CD14-positive monocyte (primary cell): ENCODE measurements at regions not wholly inside any gene's neighbourhood (a gene's known extent, or its start where the extent isn't known, plus 50 kb on each side); places are given as distances from the start of the nearest gene placed in this dataset.

Experiments
- DNase-seq, 3 donors: peaks; one replicate each; pipeline ENCODE4 v3.0.0-alpha.2; 2011 to 2022
- H2AFZ ChIP-seq: 2 replicates; pipeline ENCODE4 v1.6.0; 2012; ENCODE audit warnings: mild to moderate bottlenecking, low read depth, low read length, inconsistent platforms; ENCODE audit not compliant: insufficient read depth, poor library complexity, severe bottlenecking
- H3K27ac ChIP-seq, 2 donors: 1 replicate in 1 of 2; 2 replicates in 1 of 2; pipeline ENCODE4 v1.5.1; 2012 to 2013; ENCODE audit warnings: low read length in 2 of 2, control low read depth in 1 of 2, inconsistent platforms in 1 of 2, low read depth in 1 of 2, mild to moderate bottlenecking in 1 of 2
- H3K27me3 ChIP-seq, 2 donors: one replicate each; pipeline versions ENCODE4 v1.6.0 to v1.6.1; 2011 to 2013; ENCODE audit warnings: low read length in 2 of 2; ENCODE audit not compliant: control insufficient read depth in 2 of 2, insufficient read depth in 2 of 2
- H3K36me3 ChIP-seq, 2 donors: replicated peaks in 1 of 2; 1 replicate in 1 of 2; 2 replicates in 1 of 2; pipeline versions ENCODE4 v1.5.1 to v1.6.1; 2012 to 2013; ENCODE audit warnings: low read length in 2 of 2, control low read depth in 1 of 2, inconsistent platforms in 1 of 2, mild to moderate bottlenecking in 1 of 2; ENCODE audit not compliant: insufficient read depth in 2 of 2, control insufficient read depth in 1 of 2
- H3K4me1 ChIP-seq, 2 donors: 1 replicate in 1 of 2; 2 replicates in 1 of 2; pipeline versions ENCODE4 v1.5.1 to v1.6.1; 2012 to 2013; ENCODE audit warnings: low read length in 2 of 2, control low read depth in 1 of 2, inconsistent platforms in 1 of 2, mild to moderate bottlenecking in 1 of 2, moderate library complexity in 1 of 2; ENCODE audit not compliant: insufficient read depth in 2 of 2, control insufficient read depth in 1 of 2
- H3K4me2 ChIP-seq: replicated peaks from 2 replicates; pipeline ENCODE3; 2012; ENCODE audit warnings: low read length, moderate library complexity, mild to moderate bottlenecking; ENCODE audit not compliant: poor library complexity, severe bottlenecking; ENCODE audit errors: extremely low read depth
- H3K4me3 ChIP-seq, 3 experiments: fragments of 200-600 bp in 1 of 3; sonication (generic) in 1 of 3; replicated peaks in 1 of 3; 1 replicate in 2 of 3; 2 replicates in 1 of 3; pipeline ENCODE4 v1.5.1; 2011 to 2013; ENCODE audit warnings: low read length in 3 of 3, mild to moderate bottlenecking in 3 of 3, control low read depth in 2 of 3, low read depth in 2 of 3, inconsistent platforms in 1 of 3, moderate library complexity in 1 of 3
- H3K79me2 ChIP-seq: 2 replicates; pipeline ENCODE4 v1.6.0; 2012; ENCODE audit warnings: mild to moderate bottlenecking, control low read depth, inconsistent platforms, low read length, moderate library complexity; ENCODE audit not compliant: insufficient read depth
- H3K9ac ChIP-seq: 2 replicates; pipeline ENCODE4 v1.6.0; 2017; ENCODE audit warnings: low read length, mild to moderate bottlenecking; ENCODE audit not compliant: insufficient read depth, poor library complexity, severe bottlenecking
- H3K9me3 ChIP-seq, 2 donors: replicated peaks in 1 of 2; 1 replicate in 1 of 2; 2 replicates in 1 of 2; pipeline versions ENCODE4 v1.5.1 to v1.6.1; 2012 to 2013; ENCODE audit warnings: low read length in 2 of 2, control low read depth in 1 of 2; ENCODE audit not compliant: control insufficient read depth in 1 of 2, insufficient read depth in 1 of 2
- H4K20me1 ChIP-seq: 2 replicates; pipeline ENCODE4 v1.6.0; 2012; ENCODE audit warnings: mild to moderate bottlenecking, low read length, control low read depth, moderate library complexity; ENCODE audit not compliant: insufficient read depth
- H3K27ac Mint-ChIP-seq, 7 donors: one replicate each; pipeline ENCODE4 v1.8.0; 2020; ENCODE audit warnings: mild to moderate bottlenecking in 7 of 7, mixed read lengths in 7 of 7, moderate library complexity in 6 of 7, inconsistent platforms in 2 of 7
- H3K27me3 Mint-ChIP-seq, 3 donors: one replicate each; pipeline ENCODE4 v1.8.0; 2021 to 2022; ENCODE audit warnings: low read depth in 3 of 3, mild to moderate bottlenecking in 3 of 3, mixed read lengths in 3 of 3, moderate library complexity in 3 of 3, inconsistent platforms in 1 of 3
- H3K36me3 Mint-ChIP-seq, 2 donors: one replicate each; pipeline ENCODE4 v1.8.0; 2020; ENCODE audit warnings: mixed read lengths in 2 of 2, inconsistent platforms in 1 of 2, mild to moderate bottlenecking in 1 of 2
- H3K4me1 Mint-ChIP-seq: one replicate; pipeline ENCODE4 v1.8.0; 2020; ENCODE audit warnings: mild to moderate bottlenecking, mixed read lengths
- H3K4me3 Mint-ChIP-seq, 2 donors: one replicate each; pipeline ENCODE4 v1.8.0; 2020; ENCODE audit warnings: mild to moderate bottlenecking in 2 of 2, mixed read lengths in 2 of 2, moderate library complexity in 1 of 2
- H3K9me3 Mint-ChIP-seq, 7 donors: one replicate each; pipeline ENCODE4 v1.8.0; 2020 to 2022; ENCODE audit warnings: mixed read lengths in 7 of 7, mild to moderate bottlenecking in 6 of 7, moderate library complexity in 6 of 7, inconsistent platforms in 2 of 7
- CTCF ChIP-seq: fragments of 200-600 bp; IDR thresholded peaks from one replicate; pipeline ENCODE4 v1.8.0; 2022; ENCODE audit warnings: antibody characterized with exemption, mild to moderate bottlenecking
- WGBS: methylation state at CpG from one replicate; pipeline ENCODE4 v1.1.5; 2013; ENCODE audit warnings: missing lambda C conversion rate; ENCODE audit not compliant: insufficient coverage; 5-methylcytosine and 5-hydroxymethylcytosine counted together
- intact Hi-C, 2 donors: fragments of 100-400 bp; cut with micrococcal nuclease; formaldehyde crosslinking; loops; one replicate each; pipeline versions ENCODE4 v1.15.0 to v1.15.1; 2023

DNA sequence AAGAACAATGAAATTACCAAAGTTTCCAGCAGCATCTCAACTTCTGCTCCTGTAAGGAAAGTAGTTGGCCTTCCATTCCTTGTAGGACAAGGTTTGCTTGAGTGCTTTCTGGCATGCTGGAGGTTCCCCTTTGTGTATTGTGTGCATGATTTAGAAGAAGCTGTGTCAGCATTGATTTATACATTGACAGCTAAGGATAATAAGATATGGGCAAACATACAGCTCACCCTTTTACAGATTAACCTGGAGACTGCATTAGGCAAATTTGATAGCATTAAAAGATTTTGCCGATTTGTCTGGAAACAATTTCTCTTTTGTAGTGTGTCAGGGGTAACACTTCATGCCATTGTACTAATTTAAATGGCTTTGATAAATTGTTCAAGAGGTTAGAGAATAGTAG lies 221.8 kb upstream of the PACRGL start:
- H3K9ac ChIP-seq = no peak overlapping the region
- H3K27ac ChIP-seq = no peak overlapping the region
- intact Hi-C loops = no loop called here
- H2AFZ ChIP-seq = no peak overlapping the region
- Mint-ChIP-seq H3K27me3 (no peaks in the 10 kb centered on the region), H3K4me3 (no peak overlapping the region), H3K4me1 (no peaks in the 10 kb centered on the region), H3K9me3 (no peaks in the 10 kb centered on the region), H3K27ac (no peak overlapping the region), H3K36me3 (no peaks in the 10 kb centered on the region)
- no peak overlapping the region for H3K4me2 ChIP-seq
- no peaks in the 10 kb centered on the region for H3K79me2 ChIP-seq
- no peaks in the 10 kb centered on the region for H3K9me3 ChIP-seq
- no peaks in the 10 kb centered on the region for H3K36me3 ChIP-seq
- H4K20me1 ChIP-seq = no peaks in the 10 kb centered on the region
- TF ChIP-seq CTCF = no peak
- no peak for DNase-seq
- no peaks in the 10 kb centered on the region for H3K4me1 ChIP-seq
- H3K27me3 ChIP-seq = no peaks in the 10 kb centered on the region
- no peak overlapping the region for H3K4me3 ChIP-seq
- no CpG with 5 or more reads among the region's 1 CpG for WGBS

GRCh38 chr4:20480165-20480947 lies 219.9 kb upstream of the PACRGL start:
- WGBS = 100% methylated on average over 1 of the region's 7 CpGs
- intact Hi-C loops = no loop called here
- H3K4me3 Mint-ChIP-seq = no peak overlapping the region
- Histone ChIP-seq H3K4me3 (no peak overlapping the region), H4K20me1 (no peaks in the 10 kb centered on the region), H3K9me3 (no peaks in the 10 kb centered on the region), H3K9ac (no peak overlapping the region), H3K36me3 (no peaks in the 10 kb centered on the region), H3K79me2 (no peaks in the 10 kb centered on the region), H3K27ac (no peak overlapping the region), H3K27me3 (no peaks in the 10 kb centered on the region), H3K4me1 (no peaks in the 10 kb centered on the region), H2AFZ (no peak overlapping the region), H3K4me2 (no peak overlapping the region)
- no peaks in the 10 kb centered on the region for H3K4me1 Mint-ChIP-seq
- no peak overlapping the region for H3K27ac Mint-ChIP-seq
- no peak for TF ChIP-seq CTCF
- H3K9me3 Mint-ChIP-seq = no peaks in the 10 kb centered on the region
- H3K27me3 Mint-ChIP-seq = no peaks in the 10 kb centered on the region
- DNase-seq = no peak
- no peaks in the 10 kb centered on the region for H3K36me3 Mint-ChIP-seq
